Stimulated activated CD4-positive, alpha-beta T cell treated with anti-CD3 and anti-CD28 coated beads, Interleukin-2, amount 100 ng/mL, for 24 hours (primary cell): ENCODE measurements at regions not wholly inside any gene's neighbourhood (a gene's known extent, or its start where the extent isn't known, plus 50 kb on each side); places are given as distances from the start of the nearest gene placed in this dataset.

Experiments
- DNase-seq, 2 donors: peaks; one replicate each; pipeline ENCODE4 v3.0.0-alpha.2; 2020

DNA sequence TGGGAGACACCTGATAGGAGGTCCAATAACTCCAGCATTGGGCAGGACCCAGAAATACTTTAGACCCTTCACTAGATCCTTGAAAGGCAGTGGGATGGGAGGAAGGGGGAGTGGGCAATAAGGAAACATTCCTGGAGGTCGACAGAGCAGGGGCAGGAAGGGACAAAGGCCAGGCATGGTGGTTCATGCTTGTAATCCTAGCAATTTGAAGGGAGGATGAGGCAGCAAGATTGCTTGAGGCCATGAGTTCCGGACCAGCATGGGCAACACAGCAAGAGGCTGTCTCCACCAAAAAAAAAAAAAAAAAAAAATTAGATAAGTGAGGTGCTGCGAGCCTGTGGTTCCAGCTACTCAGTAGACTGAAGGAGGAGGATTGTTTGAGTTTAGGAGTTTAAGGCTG is 134.9 kb downstream of the JCAD start:
- no peak for DNase-seq

DNA sequence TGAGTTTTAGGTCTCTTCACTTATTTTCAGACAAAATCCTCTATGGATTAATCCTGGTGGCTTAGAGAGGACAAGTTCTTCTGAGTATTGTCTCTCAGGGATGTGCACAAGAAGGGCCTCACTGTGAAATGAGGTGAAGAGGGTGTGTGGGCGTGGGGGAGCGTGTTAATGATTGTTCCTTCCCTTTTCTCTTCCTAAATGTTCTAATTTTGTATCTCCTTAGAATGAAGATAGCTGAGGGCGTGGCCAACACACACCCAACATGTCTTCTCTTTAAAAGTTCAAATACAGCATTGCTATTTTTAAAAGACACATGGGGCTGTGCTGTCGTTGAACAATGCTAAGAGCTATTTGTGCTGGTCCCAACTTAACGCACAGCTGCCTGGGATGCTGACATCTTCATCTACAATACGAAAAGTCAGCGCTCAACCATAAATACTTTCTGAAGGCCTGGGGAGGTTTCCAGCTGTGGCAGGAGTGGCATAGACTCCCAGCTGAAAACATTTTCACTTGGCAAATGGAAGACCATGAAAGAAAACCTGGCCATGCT is 135.9 kb downstream of the JCAD start:
- DNase-seq, result no peak

DNA sequence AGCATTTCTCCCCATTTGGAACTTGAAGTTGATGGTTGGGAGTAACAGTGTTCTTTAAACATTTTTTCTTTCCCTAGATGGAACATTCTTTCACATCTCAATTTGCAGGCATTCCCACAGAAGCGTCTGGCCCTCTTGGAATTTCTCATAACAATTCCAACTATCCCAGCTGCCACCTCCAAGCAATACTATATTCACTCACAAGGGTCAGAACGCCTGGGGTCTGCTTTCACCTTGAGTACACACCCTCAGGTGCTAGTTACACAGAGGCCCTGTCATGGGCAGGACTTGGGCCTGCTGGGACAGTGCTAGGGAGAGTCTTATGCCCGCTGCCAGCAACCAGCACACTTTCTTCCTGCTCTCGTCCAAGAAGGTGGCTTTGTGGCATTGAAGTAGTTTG is 136.5 kb downstream of the JCAD start:
- no peak for DNase-seq

GRCh38 chr10:29922226-29922625 is 137.2 kb downstream of the JCAD start:
- no peak for DNase-seq

GRCh38 chr10:29921071-29921446 is 138.3 kb downstream of the JCAD start:
- no peak for DNase-seq

DNA sequence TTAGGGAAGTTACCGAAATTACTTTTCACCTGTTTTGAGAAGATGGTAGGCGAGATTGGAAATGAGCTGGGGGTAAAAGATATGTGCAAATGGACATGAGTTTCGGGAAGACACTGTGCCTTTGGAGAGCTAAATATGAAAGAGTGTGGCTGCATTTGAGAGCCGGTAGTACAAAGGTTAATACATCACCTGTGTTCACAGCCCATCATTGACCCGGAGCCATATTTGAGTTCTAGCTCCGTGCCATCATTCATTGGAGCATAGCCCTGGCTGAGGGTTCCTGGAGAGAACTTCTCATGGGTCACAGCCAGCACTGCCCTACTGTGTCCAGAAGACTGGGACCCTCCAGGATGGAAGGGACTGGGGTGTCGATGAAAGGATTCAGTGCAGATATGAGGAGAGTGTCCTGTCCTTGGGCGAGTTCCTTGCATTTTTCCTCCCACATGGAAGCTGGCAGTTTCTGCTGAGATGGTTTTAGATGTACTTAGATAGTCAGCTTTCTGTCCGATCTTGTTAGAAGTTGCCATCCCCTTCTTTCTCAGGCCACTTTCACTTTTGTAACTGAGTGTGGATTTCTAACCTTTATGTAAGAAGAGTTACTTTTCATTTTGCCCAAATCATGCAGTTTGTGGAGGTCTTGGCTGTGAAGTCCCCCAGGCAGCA is 138.8 kb downstream of the JCAD start:
- DNase-seq, result no peak

- DNase-seq, result no peak
These were observed 140.6 kb downstream of the JCAD start for GRCh38 chr10:29918623-29919400.

DNA sequence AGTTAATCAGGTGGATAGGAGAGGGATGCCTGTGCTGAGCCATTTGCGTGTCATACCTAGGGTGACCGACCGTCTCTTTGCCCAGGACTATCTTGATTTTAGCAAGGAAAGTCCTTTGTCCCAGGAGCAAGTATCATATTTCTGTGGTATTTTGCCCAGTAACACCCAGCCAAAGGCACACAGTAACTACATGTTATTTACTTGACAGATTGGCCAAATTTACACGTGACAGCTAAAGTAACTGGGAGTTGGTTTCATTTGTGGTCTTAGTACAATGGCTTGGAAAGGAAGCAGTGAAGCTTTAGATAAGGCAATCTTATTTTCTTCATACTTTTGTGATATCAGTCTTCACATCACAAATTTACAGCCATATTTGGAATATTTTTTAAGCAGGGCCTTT is 142.1 kb downstream of the JCAD start:
- DNase-seq, result no peak

DNA sequence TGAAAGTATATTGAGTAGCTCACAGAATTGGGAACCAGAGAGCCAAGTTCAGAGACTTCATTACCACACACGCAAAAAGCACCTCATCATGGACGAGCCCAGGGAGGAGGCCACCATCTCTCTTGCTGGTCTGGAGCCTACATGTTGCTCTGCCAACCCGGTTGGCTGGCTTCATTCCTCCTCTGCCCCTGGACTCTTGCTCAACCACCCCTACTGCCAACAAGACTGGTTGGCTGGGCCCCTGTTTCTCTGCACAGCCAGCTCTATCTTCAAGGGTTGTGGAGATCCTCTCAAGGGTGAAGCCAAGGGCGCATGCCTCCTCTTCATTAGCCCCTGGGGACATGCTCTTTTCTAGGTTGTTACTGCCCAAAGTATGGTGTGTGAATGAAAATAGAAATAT is 142.7 kb downstream of the JCAD start:
- no peak for DNase-seq

- DNase-seq, result no peak
These were observed 144.2 kb downstream of the JCAD start for GRCh38 chr10:29914986-29915785.

- no peak for DNase-seq
These were observed 150.4 kb downstream of the JCAD start for GRCh38 chr10:29908962-29909361.

- no peak for DNase-seq
These were observed 158.5 kb downstream of the JCAD start for GRCh38 chr10:29900865-29901264.

- DNase-seq, result no peak
These were observed 161.2 kb downstream of the JCAD start for GRCh38 chr10:29897999-29898716.

DNA sequence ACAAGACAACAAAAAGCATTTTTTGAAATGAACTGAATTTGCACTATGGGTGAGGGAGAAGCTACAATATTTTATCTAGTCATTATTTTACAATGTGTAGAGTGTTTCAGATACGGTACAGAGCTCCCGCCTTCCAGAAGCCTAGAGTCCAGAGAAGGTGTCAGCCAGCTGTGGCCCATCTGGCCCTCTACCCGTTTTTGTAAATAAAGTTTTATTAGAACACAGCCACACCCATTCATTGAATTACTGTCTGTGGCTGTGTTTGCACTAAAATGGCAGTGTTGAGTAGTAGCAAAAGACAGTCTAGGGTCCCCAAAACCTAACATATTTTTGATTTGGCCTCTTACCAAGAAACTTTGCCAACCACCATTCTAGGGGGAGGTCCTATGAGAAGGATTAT is 162.0 kb downstream of the JCAD start:
- DNase-seq, result no peak

DNA sequence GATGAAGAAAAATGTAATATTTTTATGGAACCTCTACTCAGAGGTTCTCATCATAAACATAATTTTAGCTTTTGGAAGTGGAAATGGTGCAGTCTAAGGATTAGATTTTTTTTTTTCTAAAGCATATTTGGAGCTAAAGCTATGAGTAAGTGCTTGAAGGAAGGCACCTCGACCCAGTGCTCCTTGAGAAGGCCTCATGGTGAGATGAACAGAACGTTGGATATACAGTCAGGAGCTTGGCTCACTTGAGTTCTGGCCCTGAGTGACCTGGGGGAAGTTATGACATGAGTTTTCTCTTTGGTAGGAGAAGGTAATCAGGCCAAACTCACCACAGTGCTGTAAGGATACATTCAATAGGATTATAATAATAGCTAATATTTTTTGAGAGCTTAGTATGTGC is 163.3 kb downstream of the JCAD start:
- no peak for DNase-seq

DNA sequence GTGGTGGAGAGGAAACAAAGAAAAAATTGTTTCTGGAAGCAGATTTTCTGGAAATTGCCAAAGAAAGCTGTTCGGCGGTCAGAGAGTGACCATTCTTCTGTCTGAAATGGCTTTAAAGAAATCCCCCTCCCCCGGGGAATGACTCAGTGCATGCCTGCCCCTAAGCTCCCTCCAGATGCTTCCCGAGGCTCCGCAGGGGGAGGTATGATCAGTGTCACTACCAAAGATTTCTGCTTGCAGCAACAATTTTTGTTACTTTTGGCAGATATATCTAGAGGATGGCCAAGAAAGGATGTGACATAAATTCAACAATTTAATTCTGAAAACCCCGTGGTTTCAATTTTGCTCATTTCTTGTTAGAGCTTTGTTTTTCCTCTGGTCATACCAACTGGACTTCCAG is 163.9 kb downstream of the JCAD start:
- no peak for DNase-seq

DNA sequence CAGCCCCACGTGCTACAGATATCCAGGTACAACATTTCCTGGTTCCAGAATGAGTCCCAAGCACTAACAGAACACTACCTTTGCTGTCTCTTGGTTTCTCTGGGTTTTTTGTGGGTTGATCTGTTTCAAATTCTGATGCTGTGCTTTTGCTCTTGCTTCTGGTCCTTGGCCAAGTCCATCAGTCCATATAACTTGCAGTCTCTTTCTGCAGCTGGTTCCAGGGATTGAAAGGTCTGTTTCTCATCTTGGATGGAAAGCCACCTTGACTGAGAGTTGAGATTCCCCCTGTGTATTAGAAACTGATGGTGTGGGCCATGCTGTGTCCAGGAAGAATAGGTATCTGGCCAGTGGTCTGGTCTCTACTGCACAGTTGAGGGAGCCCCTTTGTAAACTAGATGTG is 171.1 kb downstream of the JCAD start:
- no peak for DNase-seq

GRCh38 chr10:29886299-29886698 is 173.1 kb downstream of the JCAD start:
- DNase-seq, result no peak

GRCh38 chr10:29883231-29883630 is 176.2 kb downstream of the JCAD start:
- DNase-seq, result no peak

DNA sequence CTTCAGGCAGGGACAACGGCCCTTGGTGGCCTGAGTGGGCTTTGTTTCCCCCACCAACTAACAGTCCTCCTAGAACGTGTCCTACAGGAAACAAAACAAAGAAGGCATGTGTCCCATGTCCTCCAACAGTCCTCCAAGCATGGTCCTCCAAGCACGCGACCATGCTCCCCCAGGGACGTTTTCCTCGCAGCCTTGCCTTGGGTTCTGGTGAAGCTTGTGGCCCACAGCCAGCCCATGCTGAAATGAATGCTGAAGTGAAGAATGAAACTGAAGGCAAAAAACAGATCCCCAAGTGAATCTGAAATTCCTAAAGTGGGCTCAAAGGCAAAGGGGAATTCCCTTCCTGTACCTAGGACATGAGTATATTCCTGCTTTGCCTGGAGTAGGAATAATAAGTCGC is 176.6 kb downstream of the JCAD start:
- DNase-seq, result no peak

- DNase-seq, result no peak
These were observed 177.6 kb downstream of the JCAD start for GRCh38 chr10:29881811-29882210.

- no peak for DNase-seq
These were observed 178.0 kb downstream of the JCAD start for GRCh38 chr10:29881336-29881771.

GRCh38 chr10:29880856-29881255 is 178.5 kb downstream of the JCAD start:
- no peak for DNase-seq
